ENCODE measurements at regions not wholly inside any gene's neighbourhood (a gene's known extent, or its start where the extent isn't known, plus 50 kb on each side); places are given as distances from the start of the nearest gene placed in this dataset.

DNA sequence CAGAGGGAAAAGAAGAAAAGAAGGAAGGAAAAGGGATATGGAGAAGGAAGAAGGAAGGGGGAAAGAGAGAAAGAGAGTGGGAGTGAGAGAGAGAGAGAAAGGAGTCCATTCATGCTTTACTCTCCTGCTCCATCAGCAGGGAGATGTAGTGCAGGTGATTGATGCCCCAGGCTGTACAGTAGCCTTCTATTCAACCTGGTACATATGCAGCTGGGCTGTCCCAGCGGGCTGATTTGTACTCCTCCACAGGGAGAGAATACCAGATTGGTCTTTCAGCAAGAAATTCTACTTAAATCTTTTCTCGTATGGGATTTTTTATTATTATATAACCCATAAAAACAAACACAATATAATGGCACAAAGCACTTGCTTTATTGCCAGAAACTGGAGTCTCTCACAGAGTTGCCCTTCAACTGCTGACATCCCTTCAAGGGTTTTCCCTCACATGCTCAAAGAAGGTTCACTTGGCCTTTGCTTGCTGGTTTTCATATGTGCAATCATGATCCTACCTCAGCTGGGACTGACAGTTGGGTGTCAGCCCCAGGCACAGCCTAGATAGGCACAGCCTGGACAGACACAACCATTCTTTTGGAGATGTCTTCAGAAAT, 380.1 kb upstream of the RIOK2 start:
- no peak for TF ChIP-seq CTCF (IDR thresholded peaks at IDR 0.05; ENCODE audit: control extremely low read depth in 1 of 3, insufficient read depth in 1 of 3, low read depth in 1 of 3, low read length in 3 of 3)
- no peak for TF ChIP-seq CHD1 (IDR thresholded peaks at IDR 0.05; ENCODE audit: low read depth, low read length)
- TF ChIP-seq SP1 (IDR thresholded peaks at IDR 0.05; ENCODE audit: low read depth, low read length) = no peak
- no peak for TF ChIP-seq POLR2A (IDR thresholded peaks at IDR 0.05; ENCODE audit: control extremely low read depth in 1 of 2, low read depth in 2 of 2, low read length in 2 of 2)
- TF ChIP-seq EP300 (IDR thresholded peaks at IDR 0.05; ENCODE audit: borderline replicate concordance in 1 of 2, low read depth in 2 of 2, low read length in 2 of 2) = no peak

Measured in H1 (cell line).